HG03558 (cell line): ENCODE measurements at regions not wholly inside any gene's neighbourhood (a gene's known extent, or its start where the extent isn't known, plus 50 kb on each side); places are given as distances from the start of the nearest gene placed in this dataset.

Experiments
- ATAC-seq: cut with Tn5 transposase; IDR thresholded peaks from one replicate; pipeline ENCODE4 v1.9.1; 2021; ENCODE audit warnings: moderate number of reproducible peaks; ENCODE audit not compliant: unreplicated experiment; ENCODE audit errors: extremely low read depth

DNA sequence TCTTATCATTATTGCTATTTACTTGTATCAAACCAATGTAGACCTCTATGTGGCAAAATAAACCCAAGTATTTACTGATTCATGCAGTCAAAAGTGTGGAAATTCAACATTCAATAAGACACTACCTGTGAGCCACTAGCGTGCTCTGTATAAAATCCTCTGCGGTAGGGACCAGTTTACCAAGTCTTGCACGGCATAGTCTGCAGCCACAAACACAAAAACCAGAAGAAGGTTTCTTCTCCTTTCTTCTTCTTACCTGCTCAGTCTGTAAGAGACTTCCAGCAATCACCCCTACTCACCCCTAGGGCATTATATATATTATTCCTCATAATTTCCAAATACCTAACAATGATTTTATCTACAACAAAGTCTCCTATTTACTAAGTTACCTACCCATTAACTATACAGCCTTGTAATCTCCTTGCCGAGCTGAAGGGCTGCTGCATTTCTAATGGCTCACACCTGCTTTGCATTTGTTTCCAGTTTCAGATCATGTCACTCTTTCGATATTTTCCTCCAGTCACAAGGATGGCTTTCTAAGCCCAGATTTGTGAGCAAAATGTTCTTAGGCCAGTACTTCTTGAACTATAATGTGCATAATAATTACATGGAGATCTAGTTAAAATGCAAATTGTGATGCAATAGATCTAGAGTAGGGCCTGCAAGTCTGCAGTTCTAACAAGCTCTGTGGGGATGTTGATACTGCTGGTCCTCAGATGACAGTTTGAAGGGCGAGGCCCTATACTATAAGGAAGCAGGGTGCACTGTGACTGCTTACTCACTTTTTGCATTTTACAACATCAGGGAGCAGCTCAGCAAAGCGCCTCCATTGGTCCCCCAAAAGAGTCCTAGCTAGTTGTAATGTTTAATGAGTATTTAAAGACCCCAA is 191.9 kb upstream of the DDI1 start:
- ATAC-seq: peak; percentile 97

- no peak for ATAC-seq
These were observed 191.1 kb upstream of the DDI1 start for GRCh38 chr11:103845331-103845730.

DNA sequence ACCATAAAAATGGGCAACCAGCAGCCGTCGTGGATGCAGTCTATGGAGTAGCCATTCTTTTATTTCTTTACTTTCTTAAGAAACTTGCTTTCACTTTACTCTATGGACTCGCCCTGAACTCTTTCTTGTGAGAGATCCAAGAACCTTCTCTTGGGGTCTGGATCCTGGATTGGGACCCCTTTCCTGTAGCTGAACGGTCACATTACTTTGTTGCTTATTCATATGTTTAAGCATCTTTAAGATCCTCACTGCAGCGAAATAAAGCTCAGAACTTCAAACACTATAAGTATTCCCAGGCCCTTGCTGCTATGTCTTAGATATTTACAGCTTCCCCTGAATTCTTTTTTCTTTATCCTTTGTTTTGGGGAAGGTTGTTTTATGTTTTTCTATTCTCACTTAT is 187.8 kb upstream of the DDI1 start:
- no peak for ATAC-seq

DNA sequence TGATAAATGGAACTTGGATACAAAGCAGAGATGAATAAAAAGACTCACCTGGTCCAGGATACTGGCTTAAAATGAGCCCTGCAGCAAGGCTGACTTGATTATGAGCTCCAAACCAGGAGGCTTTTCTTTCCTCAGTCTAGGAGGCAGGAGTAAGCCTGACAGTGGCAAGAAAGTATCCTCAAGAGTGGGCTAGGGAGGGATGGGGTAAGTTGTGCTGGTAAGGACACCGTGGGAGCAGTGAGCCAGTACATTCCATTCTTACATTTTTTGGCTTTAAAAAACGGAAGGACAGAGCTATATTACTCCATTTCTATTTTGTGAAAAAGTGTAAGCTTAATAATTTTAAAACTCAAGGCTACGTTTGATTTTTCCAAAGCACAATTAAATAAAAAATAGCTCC is 187.1 kb upstream of the DDI1 start:
- ATAC-seq: no peak

- ATAC-seq: no peak
These were observed 185.8 kb upstream of the DDI1 start for GRCh38 chr11:103850419-103851165.

DNA sequence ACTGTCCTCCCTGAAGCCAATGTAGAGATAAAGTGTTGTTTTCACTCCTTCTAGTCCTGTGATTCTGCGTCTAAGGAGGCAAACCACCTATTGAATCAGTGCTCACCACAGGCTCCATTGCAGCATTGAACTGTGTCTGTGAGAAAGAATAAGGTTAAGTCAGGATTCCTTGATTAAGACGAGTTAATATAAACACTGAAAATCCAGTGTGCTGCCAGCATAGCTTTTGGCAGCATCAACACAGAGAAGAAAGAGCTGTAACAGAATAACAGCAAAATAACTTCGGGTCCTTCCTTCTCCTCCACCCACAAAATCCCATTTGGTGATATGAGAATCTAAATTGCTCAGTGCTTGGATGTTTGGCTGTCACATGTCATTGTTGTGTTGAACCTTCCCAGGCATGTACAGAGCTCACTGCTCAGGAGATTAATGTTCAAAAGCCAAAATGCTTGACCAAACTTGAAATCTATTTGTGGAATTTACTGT is 185.2 kb upstream of the DDI1 start:
- no peak for ATAC-seq
